DND-41 (cell line): ENCODE measurements at regions not wholly inside any gene's neighbourhood (a gene's known extent, or its start where the extent isn't known, plus 50 kb on each side); places are given as distances from the start of the nearest gene placed in this dataset.
A peak's percentile ranks its signal among the peaks of the same experiment; 100 is the strongest.

Source experiments
- ATAC-seq: fragments of 200-7000 bp; cut with Tn5 transposase; 3 replicates; pipeline ENCODE4 v1.9.1; 2021; ENCODE audit warnings: low read depth; ENCODE audit not compliant: insufficient read depth
- DNase-seq: peaks from one replicate; pipeline ENCODE4 v3.0.0-alpha.2; 2020
- H2AFZ ChIP-seq: 2 replicates; pipeline ENCODE4 v1.6.0; 2012; ENCODE audit warnings: low read depth, low read length
- H3K27ac ChIP-seq: 2 replicates; pipeline ENCODE4 v1.5.1; 2012; ENCODE audit warnings: low read length, inconsistent platforms
- H3K27me3 ChIP-seq: fragments of 200-600 bp; sonication (generic); 2 replicates; pipeline ENCODE4 v1.6.0; 2012; ENCODE audit warnings: low read length, mild to moderate bottlenecking, inconsistent platforms; ENCODE audit not compliant: insufficient read depth, poor library complexity
- H3K36me3 ChIP-seq: 2 replicates; pipeline ENCODE4 v1.5.1; 2012; ENCODE audit warnings: low read length, inconsistent platforms; ENCODE audit not compliant: insufficient read depth
- H3K4me1 ChIP-seq: 2 replicates; pipeline ENCODE4 v1.5.1; 2012; ENCODE audit warnings: mild to moderate bottlenecking, low read length; ENCODE audit not compliant: insufficient read depth
- H3K4me2 ChIP-seq: 2 replicates; pipeline ENCODE4 v1.6.0; 2012; ENCODE audit warnings: mild to moderate bottlenecking, moderate library complexity, low read length, inconsistent platforms; ENCODE audit not compliant: insufficient read depth
- H3K4me3 ChIP-seq, 2 experiments: fragments of 200-600 bp in 1 of 2; shearing (Covaris generic) in 1 of 2; 2 replicates each; pipeline ENCODE4 v1.5.1; 2012 to 2016; ENCODE audit warnings: inconsistent platforms in 2 of 2, low read length in 2 of 2, mild to moderate bottlenecking in 2 of 2, low read depth in 1 of 2, moderate library complexity in 1 of 2
- H3K79me2 ChIP-seq: 2 replicates; pipeline ENCODE4 v1.6.0; 2012; ENCODE audit warnings: low read length, inconsistent platforms; ENCODE audit not compliant: insufficient read depth
- H3K9ac ChIP-seq: 2 replicates; pipeline ENCODE4 v1.6.0; 2012; ENCODE audit warnings: low read depth, mild to moderate bottlenecking, inconsistent platforms, low read length, moderate library complexity
- H3K9me3 ChIP-seq: 2 replicates; pipeline ENCODE4 v1.5.1; 2012; ENCODE audit warnings: low read length, moderate library complexity, mild to moderate bottlenecking, inconsistent platforms; ENCODE audit not compliant: insufficient read depth, severe bottlenecking
- H4K20me1 ChIP-seq: 2 replicates; pipeline ENCODE4 v1.6.0; 2012; ENCODE audit warnings: low read length; ENCODE audit not compliant: insufficient read depth
- CTCF ChIP-seq: IDR thresholded peaks from 2 replicates; pipeline ENCODE4 v1.5.1; 2012; ENCODE audit warnings: borderline replicate concordance, low read length, moderate library complexity, mild to moderate bottlenecking; ENCODE audit not compliant: poor library complexity, severe bottlenecking; ENCODE audit errors: extremely low read depth
- EZH2 ChIP-seq: IDR thresholded peaks from 3 replicates; pipeline ENCODE4 v1.6.1; 2012; ENCODE audit warnings: borderline replicate concordance, low read depth, mild to moderate bottlenecking, moderate library complexity, low read length, inconsistent platforms; ENCODE audit not compliant: severe bottlenecking

- no peak for ATAC-seq
- Histone ChIP-seq H4K20me1 (no peaks in the 10 kb centered on the region), H3K27me3 (no peaks in the 10 kb centered on the region), H3K79me2 (no peaks in the 10 kb centered on the region), H2AFZ (no peak overlapping the region), H3K4me1 (no peaks in the 10 kb centered on the region), H3K27ac (no peak overlapping the region), H3K9me3 (no peaks in the 10 kb centered on the region), H3K9ac (no peak overlapping the region), H3K36me3 (no peaks in the 10 kb centered on the region), H3K4me2 (no peak overlapping the region), H3K4me3 (no peak overlapping the region)
- DNase-seq = no peak
- no peak for TF ChIP-seq CTCF
- no peak for TF ChIP-seq EZH2
Measured at GRCh38 chrX:138287205-138287877, 424.2 kb downstream of the FGF13 start.

GRCh38 chrX:138294951-138295350 lies 416.6 kb downstream of the FGF13 start:
- TF ChIP-seq EZH2 (no peak), CTCF (no peak)
- Histone ChIP-seq H3K4me1 (no peaks in the 10 kb centered on the region), H2AFZ (no peak overlapping the region), H3K27ac (no peak overlapping the region), H3K36me3 (no peaks in the 10 kb centered on the region), H4K20me1 (no peaks in the 10 kb centered on the region), H3K4me3 (no peak overlapping the region), H3K9me3 (no peaks in the 10 kb centered on the region), H3K4me2 (no peak overlapping the region), H3K9ac (no peak overlapping the region), H3K79me2 (no peaks in the 10 kb centered on the region), H3K27me3 (no peaks in the 10 kb centered on the region)
- no peak for ATAC-seq
- DNase-seq = no peak

GRCh38 chrX:138298268-138298667 lies 413.2 kb downstream of the FGF13 start:
- DNase-seq = no peak
- H3K4me1 ChIP-seq = no peaks in the 10 kb centered on the region
- peak; percentile 6 for TF ChIP-seq CTCF
- no peak for TF ChIP-seq EZH2
- H2AFZ ChIP-seq = no peak overlapping the region
- H3K36me3 ChIP-seq = no peaks in the 10 kb centered on the region
- no peaks in the 10 kb centered on the region for H4K20me1 ChIP-seq
- H3K9ac ChIP-seq = no peak overlapping the region
- no peak for ATAC-seq
- no peak overlapping the region for H3K27ac ChIP-seq
- H3K79me2 ChIP-seq = no peaks in the 10 kb centered on the region
- no peak overlapping the region for H3K4me3 ChIP-seq
- H3K9me3 ChIP-seq = no peaks in the 10 kb centered on the region
- no peak overlapping the region for H3K4me2 ChIP-seq
- no peaks in the 10 kb centered on the region for H3K27me3 ChIP-seq

GRCh38 chrX:138345801-138346200 lies 365.7 kb downstream of the FGF13 start:
- no peak overlapping the region for H3K9ac ChIP-seq
- TF ChIP-seq EZH2 = no peak
- no peak for TF ChIP-seq CTCF
- ATAC-seq (no peak), DNase-seq (no peak)
- no peak overlapping the region for H3K4me3 ChIP-seq
- H3K27me3 ChIP-seq = no peaks in the 10 kb centered on the region
- H3K4me1 ChIP-seq = no peaks in the 10 kb centered on the region
- no peaks in the 10 kb centered on the region for H3K9me3 ChIP-seq
- no peaks in the 10 kb centered on the region for H3K79me2 ChIP-seq
- no peak overlapping the region for H3K4me2 ChIP-seq
- H3K36me3 ChIP-seq = no peaks in the 10 kb centered on the region
- H4K20me1 ChIP-seq = no peaks in the 10 kb centered on the region
- no peak overlapping the region for H2AFZ ChIP-seq
- H3K27ac ChIP-seq = no peak overlapping the region
